ENCODE measurements at regions not wholly inside any gene's neighbourhood (a gene's known extent, or its start where the extent isn't known, plus 50 kb on each side); places are given as distances from the start of the nearest gene placed in this dataset.
"Not testable (repeated sequence)": the region's sequence is repeated elsewhere in the genome, so short reads cannot be mapped to it uniquely, and the experiment has no call there.

GRCh38 chr1:193905288-193906085 is 719.1 kb upstream of the B3GALT2 start:
- no peak overlapping the region for H3K27ac ChIP-seq
- no peak for TF ChIP-seq CTCF (IDR thresholded peaks at IDR 0.05)
- TF ChIP-seq POLR2A (IDR thresholded peaks at IDR 0.05), result no peak
- no peaks in the 10 kb centered on the region for H3K9me3 ChIP-seq
- 67 to 74% (median 70%) methylated on average over 5 of the region's 5 CpGs for WGBS, 4 donors
- intact Hi-C loops (cut with DNase I), result no loop called here
- no peaks in the 10 kb centered on the region for H3K36me3 ChIP-seq
- no peak for ATAC-seq
- no peak overlapping the region for H3K4me3 ChIP-seq
- H3K27me3 ChIP-seq, result no peaks in the 10 kb centered on the region
- H3K4me1 ChIP-seq, result peaks cover 0 to 5% (median 0%) of the 10 kb centered on the region in 12 donors
- no peak for DNase-seq

GRCh38 chr1:193891788-193892187 is 705.4 kb upstream of the B3GALT2 start:
- Histone ChIP-seq H3K4me3 (no peak overlapping the region), H3K36me3 (no peaks in the 10 kb centered on the region), H3K27ac (no peak overlapping the region), H3K27me3 (no peaks in the 10 kb centered on the region), H3K9me3 (no peaks in the 10 kb centered on the region), H3K4me1 (peaks cover 0 to 6% (median 0%) of the 10 kb centered on the region in 12 donors)
- ATAC-seq (peak in 2 of 4 donors; percentile 50 to 66), DNase-seq (no peak)
- 36 to 45% (median 40%) methylated on average over 2 of the region's 2 CpGs for WGBS, 4 donors
- intact Hi-C loops (cut with DNase I), result no loop called here
- no peak for TF ChIP-seq POLR2A (IDR thresholded peaks at IDR 0.05)
- no peak for TF ChIP-seq CTCF (IDR thresholded peaks at IDR 0.05)

GRCh38 chr1:193890935-193891334 is 704.5 kb upstream of the B3GALT2 start:
- intact Hi-C loops (cut with DNase I), result no loop called here
- TF ChIP-seq CTCF (IDR thresholded peaks at IDR 0.05), result no peak
- TF ChIP-seq POLR2A (IDR thresholded peaks at IDR 0.05), result no peak
- H3K27ac ChIP-seq, result no peak overlapping the region
- H3K9me3 ChIP-seq, result no peaks in the 10 kb centered on the region
- ATAC-seq, result no peak
- WGBS, 4 donors, result 73 to 77% (median 76%) methylated on average over 1 of the region's 1 CpG
- DNase-seq, result no peak
- no peaks in the 10 kb centered on the region for H3K36me3 ChIP-seq
- peaks cover 0 to 6% (median 0%) of the 10 kb centered on the region in 12 donors for H3K4me1 ChIP-seq
- H3K4me3 ChIP-seq, result no peak overlapping the region
- no peaks in the 10 kb centered on the region for H3K27me3 ChIP-seq

GRCh38 chr1:193884848-193885558 is 698.6 kb upstream of the B3GALT2 start:
- no peak for TF ChIP-seq POLR2A (IDR thresholded peaks at IDR 0.05)
- TF ChIP-seq CTCF (IDR thresholded peaks at IDR 0.05), result no peak
- intact Hi-C loops (cut with DNase I), result no loop called here

GRCh38 chr1:193877920-193878319 is 691.5 kb upstream of the B3GALT2 start:
- H3K27me3 ChIP-seq; H3K4me1 ChIP-seq; H3K4me3 ChIP-seq; H3K27ac ChIP-seq; H3K36me3 ChIP-seq; ATAC-seq; intact Hi-C loops (cut with DNase I); DNase-seq: not testable (repeated sequence)
- 71 to 81% (median 74%) methylated on average over 1 of the region's 1 CpG for WGBS, 4 donors
- H3K9me3 ChIP-seq, result peaks cover 0 to 26% (median 6%) of the 10 kb centered on the region in 12 donors

More at GRCh38 chr1:193884848-193885558, 698.6 kb upstream of the B3GALT2 start:
- ATAC-seq (no peak), DNase-seq (peak in 2 of 5 donors; percentile 13 to 51)
- H3K36me3 ChIP-seq, result no peaks in the 10 kb centered on the region
- 88 to 94% (median 91%) methylated on average over 8 to 11 of the region's 11 CpGs for WGBS, 4 donors
- no peak overlapping the region for H3K4me3 ChIP-seq
- H3K27me3 ChIP-seq, result no peaks in the 10 kb centered on the region
- no peaks in the 10 kb centered on the region for H3K4me1 ChIP-seq
- no peak overlapping the region for H3K27ac ChIP-seq
- H3K9me3 ChIP-seq, result no peaks in the 10 kb centered on the region

All from heart left ventricle (tissue), 16 donors.